ENCODE measurements at regions not wholly inside any gene's neighbourhood (a gene's known extent, or its start where the extent isn't known, plus 50 kb on each side); places are given as distances from the start of the nearest gene placed in this dataset.

- no peak for DNase-seq (ENCODE audit: low read depth)
These were observed 86.9 kb upstream of the UBE2E2 start for GRCh38 chr3:23116081-23116837.

DNA sequence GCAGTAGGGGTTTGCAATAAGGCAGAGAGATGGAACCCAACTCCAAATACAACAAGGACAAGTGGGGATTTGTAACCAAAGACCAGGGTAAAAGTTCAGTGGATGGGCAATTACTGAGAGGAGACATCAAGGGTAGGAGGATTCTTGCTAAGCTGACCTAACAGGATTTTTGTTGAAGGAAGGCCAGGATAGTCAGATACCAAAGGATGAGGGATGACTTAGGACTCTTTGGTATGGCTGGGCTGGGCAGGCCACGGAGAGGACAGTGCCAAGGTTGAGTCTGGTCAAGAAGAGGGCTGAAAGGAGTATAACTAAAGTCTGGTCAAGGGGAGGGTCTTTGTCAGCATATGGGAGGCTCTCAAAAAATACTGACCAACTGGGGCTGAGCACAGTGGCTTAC lies 85.3 kb upstream of the UBE2E2 start:
- DNase-seq (ENCODE audit: low read depth) = no peak

DNA sequence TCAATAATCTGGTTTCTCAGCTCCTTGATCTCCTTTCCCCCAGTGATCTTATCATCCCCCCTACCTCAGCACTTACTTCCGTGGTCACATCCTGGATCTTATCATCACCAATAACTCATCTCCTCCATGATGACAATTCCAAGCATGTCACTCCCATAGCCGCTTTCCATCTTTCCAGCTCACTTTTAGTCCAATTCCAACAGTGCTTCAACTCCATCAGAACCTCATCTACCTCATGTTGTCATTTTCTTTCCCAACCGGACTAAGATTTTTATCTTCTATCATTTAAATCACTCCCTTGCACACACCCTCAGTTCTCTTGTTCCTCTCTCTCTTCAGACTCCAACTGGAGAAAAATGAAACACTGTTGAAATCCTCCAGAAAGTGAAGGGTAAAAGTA lies 75.9 kb upstream of the UBE2E2 start:
- DNase-seq (ENCODE audit: low read depth) = no peak

GRCh38 chr3:23128655-23129054 lies 74.5 kb upstream of the UBE2E2 start:
- DNase-seq (ENCODE audit: low read depth) = no peak

DNA sequence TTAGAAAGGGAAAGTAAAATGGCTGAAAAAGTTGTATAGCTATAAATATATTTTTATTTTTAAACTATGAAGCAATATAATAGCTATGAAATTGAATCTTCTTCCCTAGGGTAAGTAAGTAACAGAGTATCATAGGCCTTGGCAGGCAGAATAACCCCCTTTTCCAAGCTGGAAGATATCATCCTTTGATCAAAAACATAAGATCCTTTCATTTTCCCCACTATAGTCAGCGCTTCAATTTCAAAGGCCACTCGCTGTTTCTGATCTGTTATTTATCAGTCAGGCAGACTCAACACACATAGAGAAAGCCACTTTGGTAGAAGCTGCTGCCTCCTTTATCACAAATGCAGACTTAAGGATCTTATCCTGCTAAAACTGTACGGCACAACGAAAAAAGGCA lies 74.0 kb upstream of the UBE2E2 start:
- DNase-seq (ENCODE audit: low read depth) = no peak

- DNase-seq (ENCODE audit: low read depth) = no peak
These were observed 73.3 kb upstream of the UBE2E2 start for GRCh38 chr3:23129817-23130216.

GRCh38 chr3:23130406-23130805 lies 72.7 kb upstream of the UBE2E2 start:
- no peak for DNase-seq (ENCODE audit: low read depth)

- DNase-seq (ENCODE audit: low read depth) = no peak
These were observed 67.9 kb upstream of the UBE2E2 start for GRCh38 chr3:23135026-23135785.

DNA sequence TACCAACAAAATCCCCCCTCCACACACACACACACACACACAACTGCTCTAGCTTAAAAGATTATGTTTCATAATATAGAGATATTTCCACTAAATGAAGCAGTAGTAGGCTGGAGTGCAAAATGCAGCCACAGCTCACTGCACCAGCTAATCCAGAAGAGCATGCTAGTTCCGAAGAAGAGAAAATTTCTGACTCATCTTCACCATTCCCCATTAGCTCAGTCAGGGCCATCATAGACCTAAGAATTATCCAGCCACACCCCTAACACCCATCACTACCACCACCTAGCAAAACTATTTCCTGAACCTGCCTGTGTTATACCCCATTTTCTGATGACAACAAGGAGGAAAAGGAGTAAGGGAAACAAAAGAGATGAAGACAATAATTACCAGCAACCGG lies 67.1 kb upstream of the UBE2E2 start:
- DNase-seq (ENCODE audit: low read depth) = no peak

- peak; percentile 50 for DNase-seq (ENCODE audit: low read depth)
These were observed 59.1 kb upstream of the UBE2E2 start for GRCh38 chr3:23144051-23144450.

DNA sequence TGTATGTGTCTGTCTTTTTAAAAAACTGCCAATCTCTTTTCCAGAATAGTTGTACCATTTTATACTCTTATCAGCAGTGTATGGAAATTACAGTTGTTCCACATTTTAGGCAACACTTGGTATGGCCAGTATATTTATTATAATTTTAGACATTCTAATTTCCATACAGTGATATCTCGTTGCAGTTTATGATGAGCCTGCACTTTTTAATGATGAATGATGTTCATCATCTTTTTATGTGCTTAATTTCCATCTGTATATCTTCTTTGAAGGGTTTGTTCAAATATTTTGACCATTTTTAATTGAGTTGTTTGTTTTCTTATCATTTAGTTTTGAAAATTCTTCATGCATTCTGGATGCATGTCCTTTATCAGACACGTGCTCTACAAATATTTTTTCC lies 57.0 kb upstream of the UBE2E2 start:
- DNase-seq (ENCODE audit: low read depth) = no peak

- DNase-seq (ENCODE audit: low read depth) = no peak
These were observed 50.1 kb upstream of the UBE2E2 start for GRCh38 chr3:23152989-23153388.
